Activated CD8-positive, alpha-beta memory T cell treated with anti-CD3 and anti-CD28 coated beads for 1 hour (primary cell): ENCODE measurements at regions not wholly inside any gene's neighbourhood (a gene's known extent, or its start where the extent isn't known, plus 50 kb on each side); places are given as distances from the start of the nearest gene placed in this dataset.

Experiments
- DNase-seq, 2 donors: peaks; one replicate each; pipeline ENCODE4 v3.0.0-alpha.2; 2020; ENCODE audit warnings: low read depth in 1 of 2; ENCODE audit errors: extremely low read depth in 1 of 2

DNA sequence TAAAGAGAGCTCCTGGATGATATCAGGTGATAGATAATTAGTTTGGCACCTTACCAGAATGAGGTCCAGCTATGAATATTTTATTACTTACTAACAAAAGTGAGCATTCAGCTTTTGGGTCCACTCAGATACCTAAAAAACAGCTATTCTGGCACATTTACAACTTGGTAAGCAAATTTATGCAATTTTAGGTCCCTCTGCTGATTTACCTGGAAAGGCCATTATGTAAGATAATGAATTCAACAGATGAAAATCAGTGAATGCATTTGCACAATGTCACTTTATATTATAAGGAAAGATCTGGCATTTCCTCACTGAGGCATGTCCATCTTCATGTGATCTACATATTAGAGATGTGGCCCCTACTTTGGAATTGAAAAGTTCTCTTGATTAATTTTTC lies 517.0 kb downstream of the SPRY1 start:
- DNase-seq: no peak

DNA sequence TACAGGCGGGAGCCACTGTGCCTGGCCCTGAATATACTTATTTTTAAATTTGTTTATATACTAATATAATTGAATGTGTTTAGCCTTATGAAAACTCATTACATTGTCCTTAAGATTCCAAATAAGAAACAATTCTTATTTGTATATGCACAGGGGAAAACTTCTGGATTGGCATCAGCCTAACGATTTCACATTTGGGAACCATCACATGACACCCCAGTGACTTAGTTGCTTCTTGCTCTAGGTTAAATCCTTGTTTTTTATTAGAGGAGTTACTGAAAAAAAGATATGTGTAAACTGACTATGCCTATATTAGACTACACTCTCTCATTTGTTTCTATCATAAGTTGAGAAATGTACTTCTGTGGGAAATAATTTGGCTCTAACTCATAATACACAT lies 520.2 kb downstream of the SPRY1 start:
- DNase-seq: no peak

DNA sequence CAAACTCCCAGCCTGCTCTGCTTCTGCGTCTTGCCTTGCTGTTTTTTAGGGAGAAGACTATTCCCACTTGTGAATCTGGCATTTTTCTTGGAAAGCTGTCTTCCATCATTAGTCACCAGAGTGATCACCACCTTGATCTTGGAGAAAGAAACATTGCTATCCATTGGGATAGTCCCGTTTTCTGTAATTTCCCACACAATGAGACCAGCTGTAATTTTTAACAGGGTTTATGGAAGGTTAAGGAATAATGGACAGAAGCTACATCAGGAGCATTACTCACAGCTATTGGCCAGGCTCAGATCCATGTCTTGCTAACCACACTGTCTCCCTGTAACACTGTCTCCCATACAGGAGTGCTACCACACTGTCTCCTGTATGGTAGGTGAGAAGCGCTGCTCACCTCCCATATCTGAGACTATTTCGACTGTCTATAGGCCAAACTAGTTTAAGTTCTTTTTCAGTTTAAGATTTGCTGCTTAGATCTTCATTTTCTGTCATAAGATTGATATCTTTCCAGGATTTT lies 523.0 kb downstream of the SPRY1 start:
- DNase-seq: no peak

DNA sequence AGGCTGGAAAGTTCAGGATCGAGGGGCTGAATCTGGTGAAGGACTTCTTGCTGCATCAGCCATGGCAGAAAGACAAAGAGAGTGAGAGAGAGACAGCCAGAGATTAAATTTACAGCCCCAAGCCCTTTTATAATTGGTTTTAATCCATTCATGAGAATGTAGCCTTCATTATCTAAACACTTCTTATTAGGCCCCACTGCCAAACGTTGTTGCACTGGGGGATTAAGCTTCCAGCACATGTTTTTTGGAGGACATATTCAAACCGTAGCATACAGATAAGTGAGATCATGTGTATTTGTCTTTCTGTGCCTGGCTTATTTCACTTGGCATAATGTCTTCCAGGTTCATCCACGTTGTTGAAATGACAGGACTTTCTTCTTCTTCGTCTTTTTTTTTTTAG lies 524.7 kb downstream of the SPRY1 start:
- DNase-seq: no peak

DNA sequence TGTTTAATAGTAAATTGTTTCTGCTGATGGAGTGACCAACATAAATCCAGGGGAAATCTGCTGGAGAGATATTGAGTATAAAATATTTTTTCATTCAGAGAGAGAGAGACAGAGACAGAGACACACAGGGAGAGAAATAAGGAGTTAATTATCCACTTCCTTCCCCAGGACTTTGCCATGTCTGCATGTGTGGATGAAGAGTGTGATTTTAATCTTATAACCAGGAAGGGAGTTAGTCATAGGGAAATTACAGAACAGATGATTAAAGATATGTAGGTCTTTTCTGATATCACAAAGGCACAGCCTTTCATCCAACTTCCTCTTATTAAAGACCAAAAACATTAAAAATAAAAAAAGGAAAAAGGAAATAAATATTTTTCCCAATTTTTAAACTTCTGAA lies 526.3 kb downstream of the SPRY1 start:
- DNase-seq: no peak

DNA sequence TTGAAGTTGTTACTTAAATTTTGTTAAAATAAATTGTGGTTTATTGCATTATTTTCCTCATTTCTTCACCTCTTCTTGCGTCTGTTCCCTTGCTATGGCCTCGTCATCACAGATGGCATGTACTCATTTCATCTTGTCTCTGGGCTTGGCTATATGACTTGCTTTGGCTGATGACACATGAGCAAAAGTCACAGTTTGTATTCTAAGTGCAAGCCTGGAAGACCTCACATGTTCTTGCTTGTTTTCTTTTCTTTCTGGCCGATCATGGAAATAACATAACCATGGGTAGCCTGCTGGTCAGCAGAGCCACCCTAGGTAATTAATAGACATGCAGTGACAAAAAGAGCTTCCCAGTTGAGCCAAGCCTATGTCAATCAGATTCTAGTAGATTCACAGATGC lies 527.9 kb downstream of the SPRY1 start:
- DNase-seq: no peak

DNA sequence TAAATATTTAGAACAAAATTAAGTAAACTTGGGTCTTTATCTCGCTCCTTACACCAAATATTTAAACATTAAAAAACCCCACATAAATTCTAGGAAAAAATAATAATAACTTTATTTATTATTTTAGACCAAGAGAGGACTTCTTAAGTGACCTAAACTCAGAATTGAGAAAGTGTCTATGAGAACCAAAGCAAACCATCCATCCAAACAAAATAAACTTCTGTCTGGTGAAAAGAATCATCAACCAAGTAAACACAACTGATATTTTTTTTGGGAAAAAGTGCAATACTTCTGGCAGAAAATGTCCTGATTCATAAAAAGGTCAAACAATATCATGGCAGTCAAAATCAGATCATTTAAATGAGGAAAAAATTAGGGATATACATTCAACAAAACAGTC lies 533.0 kb downstream of the SPRY1 start:
- no peak for DNase-seq

DNA sequence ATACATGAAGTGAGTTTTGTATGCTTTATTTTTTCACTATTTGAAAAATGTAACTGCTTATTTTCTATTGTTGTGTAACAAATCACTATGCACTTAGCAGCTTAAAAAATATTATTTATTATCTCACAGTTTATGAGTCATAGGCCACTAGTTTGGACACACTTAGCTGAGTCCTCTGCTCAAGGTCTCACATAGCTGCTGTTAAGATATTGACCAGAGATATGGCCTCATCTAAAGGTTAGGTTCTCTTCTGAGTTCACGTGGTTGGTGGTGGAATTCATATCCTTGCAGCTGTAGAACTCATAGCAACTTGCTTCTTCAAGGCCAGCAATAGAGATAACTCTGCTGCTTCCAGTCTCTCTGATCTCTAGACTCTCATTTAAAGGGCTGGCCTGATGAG lies 534.4 kb downstream of the SPRY1 start:
- DNase-seq: no peak

DNA sequence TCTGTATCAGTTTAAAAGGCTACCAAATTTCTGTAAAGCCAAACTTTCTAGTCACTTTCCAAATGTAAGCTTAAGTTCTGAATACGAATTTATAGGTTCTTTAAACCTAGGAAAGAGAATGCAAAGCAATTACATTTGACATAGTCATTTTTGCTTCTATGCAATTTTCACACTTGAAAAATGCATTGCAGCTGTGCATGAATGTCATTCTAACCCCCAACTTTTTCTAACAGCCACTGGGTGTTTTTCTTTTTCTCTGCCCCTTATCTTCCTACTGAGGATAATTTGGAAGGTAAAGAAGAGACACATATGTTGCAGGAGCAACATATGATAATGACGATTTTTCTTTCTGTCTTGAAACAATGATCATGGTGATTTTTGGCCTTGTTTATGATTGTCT lies 537.5 kb downstream of the SPRY1 start:
- no peak for DNase-seq

DNA sequence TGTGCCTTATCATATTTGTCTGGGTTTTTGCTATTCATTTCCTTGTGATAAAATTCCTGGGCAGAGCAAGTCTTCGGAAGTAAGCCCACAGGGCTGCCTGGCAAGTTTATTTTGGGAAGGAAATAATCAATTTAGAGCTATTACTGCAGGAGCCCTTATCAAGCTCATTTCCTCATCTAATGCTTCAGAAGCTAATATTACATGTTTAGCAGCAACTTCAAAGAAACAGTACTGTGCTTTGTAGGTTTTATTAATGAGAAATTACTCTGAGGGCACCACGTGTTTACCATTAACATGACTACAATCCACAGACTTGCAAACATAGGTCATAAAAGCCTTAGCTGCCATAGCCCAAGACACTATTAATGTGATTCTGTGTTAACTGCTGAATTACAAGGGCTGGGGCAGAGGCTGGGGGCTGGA lies 540.0 kb downstream of the SPRY1 start:
- no peak for DNase-seq

DNA sequence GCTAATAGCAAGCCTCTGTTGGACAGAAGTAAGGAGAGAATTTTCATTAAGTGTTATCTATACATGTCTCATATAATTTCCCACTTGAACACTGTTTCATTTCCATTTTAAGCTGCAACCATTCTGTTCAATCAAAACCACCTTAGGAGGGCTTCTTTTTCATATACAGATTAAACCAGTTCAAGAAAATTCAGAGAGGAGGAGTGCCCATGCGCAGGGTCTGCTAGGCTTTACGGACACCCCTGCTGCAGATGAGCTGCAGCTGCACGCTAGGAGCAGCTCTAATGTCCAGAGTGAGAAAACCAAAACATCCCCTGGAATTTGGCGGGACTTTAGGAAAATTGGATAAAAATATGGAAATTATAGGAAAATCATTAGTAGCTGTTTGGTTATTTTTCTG lies 541.0 kb downstream of the SPRY1 start:
- DNase-seq: no peak

DNA sequence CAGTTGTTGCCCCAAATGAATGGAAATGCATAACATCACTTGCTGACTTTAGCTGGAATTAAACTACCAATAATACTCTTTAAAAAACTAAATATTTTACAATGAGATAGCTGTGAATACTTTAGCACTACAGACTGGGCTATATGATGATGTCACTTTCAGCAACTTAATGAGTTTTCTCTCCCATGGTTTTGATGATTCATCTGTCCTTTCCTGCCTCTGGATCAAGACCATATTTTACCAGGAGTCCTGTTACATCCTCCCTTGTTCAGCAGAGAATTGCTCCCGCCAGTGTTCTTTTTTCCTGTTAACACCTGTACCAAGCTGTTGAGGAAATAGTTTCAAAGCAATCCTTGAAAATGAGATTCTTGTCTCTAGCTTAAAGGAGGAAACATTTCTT lies 543.0 kb downstream of the SPRY1 start:
- DNase-seq: no peak

DNA sequence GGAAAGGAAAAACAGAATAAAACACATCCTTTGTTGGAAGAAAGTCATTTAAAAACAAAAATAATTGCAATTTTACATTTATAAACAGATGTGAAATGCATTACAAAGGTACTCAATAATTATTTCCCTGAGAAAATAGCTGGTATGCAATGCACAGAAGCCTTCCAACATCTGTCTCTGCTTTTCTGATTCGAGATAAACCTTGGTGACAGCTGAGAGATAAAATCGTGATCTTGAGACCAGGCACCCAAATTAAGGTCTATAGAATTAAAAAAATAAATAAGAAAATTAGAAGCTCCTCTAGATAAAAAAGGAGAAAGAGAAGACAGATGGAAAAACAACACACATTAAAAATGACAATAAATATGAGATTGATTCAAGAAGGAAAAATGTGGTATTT lies 544.0 kb downstream of the SPRY1 start:
- no peak for DNase-seq

DNA sequence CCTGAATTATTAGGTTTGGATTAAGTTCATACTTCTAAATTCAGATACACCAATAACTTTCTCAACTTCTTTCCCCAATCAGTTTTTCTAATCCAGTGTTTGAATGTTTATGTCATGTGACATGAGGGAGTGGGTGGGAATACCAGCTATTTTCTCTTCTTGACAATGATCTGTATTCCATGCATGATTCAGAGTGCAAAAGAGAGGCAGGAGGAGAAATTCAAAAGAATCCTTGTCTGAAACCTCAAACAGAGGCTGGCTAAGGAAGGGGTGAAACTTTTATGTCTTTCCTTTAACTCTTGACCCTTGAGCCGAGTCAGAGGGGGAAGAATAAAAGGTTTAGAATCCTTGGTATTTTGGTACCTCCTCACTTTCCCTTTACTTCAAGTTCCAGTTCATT lies 544.7 kb downstream of the SPRY1 start:
- DNase-seq: no peak

DNA sequence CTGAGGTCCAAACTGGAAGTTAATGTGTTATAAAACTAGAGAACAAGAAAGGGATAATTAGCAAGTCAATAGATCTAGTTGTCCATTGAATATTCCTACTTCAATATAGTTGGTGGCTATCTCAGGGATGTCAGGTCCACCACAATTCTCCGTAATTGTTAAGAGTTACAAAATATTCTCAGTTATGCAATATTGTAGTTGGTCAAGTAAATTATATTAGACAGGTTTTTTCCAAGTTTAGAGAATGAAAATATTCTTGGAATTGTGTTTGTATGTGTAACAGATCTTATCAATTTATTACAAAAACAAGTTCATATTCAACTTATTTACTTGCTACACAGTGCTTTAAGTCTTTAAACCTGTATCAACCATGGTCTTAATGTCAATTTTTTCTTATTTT lies 547.4 kb downstream of the SPRY1 start:
- no peak for DNase-seq

DNA sequence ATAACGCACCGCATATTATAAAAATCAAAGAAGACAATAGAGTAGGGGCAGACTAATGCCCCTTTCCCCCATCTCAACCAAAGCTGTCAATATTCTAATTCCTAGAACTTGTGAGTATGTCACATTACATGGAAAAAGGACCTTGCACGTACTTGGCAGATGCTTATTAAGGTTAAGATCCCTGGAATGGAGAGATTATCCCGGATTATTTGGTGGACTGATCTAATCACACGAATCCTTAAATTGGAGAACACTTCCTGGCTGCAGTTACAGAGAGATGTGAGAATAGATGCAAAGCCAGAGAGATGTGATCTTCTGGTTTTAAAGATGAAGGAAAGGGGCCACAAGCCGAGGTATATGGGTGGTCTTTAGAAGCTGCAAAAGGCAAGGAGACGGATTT lies 548.7 kb downstream of the SPRY1 start:
- DNase-seq: no peak

DNA sequence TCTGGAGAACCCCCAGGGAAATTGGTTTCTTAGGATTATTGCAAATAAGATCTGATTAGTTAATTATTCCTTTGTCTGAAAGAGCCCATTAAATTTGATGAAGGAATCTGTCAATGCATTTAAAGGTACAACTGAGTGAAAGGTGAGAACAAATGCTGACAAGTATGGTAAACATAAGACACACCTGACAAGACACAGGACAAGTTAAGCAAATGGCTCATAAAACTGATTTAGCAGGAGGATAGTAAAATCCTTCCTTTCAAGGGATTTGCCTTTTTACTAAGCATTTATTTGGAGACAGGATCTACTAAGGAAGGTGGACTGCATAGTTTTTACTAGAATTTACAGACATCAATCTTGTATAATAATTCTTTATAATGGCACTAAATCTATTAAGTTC lies 553.9 kb downstream of the SPRY1 start:
- DNase-seq: no peak

DNA sequence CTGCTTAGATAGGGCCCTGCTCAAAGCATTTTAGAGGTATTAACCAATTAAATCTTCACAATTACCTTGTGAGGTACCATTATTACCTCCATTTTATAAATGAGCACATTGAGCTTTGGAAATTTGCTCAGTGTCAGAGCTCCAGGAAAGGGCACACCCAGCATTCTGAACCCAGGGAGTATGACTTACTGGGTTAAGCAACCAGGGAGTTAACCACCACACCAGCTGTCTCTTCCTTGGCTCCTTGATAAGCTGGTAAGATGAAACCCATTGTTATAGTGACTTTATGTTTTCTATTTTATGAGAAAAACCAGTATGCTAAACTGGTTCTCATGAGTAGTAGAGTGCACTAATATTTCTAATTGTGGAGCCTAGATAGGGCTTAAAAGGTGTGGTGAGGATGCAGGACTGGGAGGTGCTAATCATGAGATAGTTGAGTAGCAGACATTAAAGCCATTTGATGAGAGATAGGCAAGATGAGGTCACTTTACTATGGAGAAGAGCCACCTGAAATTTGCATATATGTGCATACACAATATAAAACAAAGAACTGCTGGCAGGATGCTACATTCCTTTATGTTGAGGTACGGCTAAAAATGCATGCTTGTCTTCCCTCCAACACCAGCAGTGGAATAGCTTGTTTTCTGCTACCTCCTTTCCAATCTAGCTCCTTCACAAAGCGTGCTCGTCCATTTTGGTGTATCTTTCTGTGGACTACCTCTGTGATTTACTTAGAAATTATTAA lies 556.1 kb downstream of the SPRY1 start:
- DNase-seq: no peak

DNA sequence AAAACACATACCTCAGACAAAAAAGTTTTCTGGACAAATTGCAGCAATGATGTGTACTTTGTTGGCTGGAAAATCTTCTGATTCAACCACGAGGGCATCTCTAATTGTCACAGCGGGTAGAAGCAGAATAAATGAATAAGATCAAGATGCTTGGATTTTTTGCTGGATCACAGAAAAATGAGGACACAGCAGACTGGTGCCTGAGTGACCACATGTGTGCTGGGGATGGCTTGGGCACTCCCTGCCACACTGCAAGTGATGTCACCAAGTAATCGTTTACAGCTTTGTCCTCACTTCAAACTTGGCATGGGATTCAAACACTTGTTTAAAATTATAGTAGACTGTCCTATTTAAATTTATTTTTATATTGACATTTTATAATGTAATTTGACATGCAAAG lies 557.0 kb downstream of the SPRY1 start:
- DNase-seq: no peak

DNA sequence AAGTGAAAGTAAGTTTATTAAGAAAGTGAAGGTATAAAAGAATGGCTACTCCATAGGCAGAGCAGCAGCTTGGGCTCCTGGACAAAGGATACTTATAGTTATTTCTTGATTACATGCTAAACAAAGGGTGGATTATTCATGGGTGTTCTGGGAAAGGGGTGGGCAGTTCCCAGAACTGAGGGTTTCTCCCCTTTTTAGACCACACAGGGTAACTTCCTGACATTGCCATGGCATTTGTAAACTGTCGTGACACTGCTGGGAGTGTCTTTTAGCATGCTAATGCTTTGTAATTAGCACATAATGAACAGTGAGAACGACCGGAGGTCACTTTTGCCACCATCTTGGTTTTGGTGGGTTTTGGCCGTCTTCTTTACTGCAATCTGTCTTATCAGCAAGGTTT lies 557.6 kb downstream of the SPRY1 start:
- no peak for DNase-seq

DNA sequence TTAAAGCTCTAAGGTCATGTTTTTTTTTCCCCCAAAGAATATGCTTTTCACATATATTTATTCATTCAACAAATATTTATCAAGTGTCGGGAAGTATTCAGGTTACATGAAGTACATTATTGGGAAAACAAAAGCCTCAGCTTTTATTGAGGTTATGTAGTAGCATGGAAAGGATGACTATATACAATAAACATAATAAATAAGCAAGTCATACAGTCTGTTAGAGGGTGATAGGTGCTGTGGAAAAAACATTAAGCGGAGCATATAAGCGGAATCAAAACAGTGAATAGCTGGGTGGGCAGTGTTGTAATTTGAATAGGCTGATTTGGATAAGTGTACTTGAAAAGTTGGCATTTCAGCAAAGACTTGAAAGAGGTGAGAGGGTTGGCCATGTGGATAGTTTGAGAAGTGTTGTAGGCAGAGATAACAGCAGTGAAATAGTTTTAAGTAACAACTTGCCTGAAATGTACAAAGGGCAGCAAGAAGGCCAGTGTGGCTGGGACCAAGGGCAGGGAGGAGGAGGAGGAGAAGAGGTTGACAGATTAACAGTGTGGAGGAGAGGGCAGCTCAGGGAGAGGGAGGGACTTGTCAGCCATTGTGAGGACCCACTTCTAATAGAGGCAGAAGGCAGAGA lies 558.7 kb downstream of the SPRY1 start:
- DNase-seq: no peak

DNA sequence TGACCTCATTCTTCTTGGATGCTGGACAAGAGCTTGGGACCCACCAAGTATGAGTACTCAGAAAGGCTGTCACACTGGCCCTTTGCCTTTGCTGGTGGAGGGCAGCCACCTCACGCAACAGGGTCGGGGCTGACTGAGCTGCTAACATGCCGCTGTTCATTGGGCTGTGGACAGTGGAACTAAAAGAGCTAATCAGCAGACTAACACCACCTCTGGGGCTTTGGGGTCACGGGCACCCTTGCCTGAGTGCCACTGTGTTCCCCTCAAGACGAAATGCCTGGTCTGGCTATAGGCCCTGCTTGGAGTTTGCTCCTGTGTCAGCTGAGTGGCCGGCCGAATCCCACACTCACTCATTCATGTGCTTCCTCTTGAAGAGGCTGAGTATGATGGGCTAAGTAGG lies 559.6 kb downstream of the SPRY1 start:
- no peak for DNase-seq
